PFSK-1 (cell line): ENCODE measurements at regions not wholly inside any gene's neighbourhood (a gene's known extent, or its start where the extent isn't known, plus 50 kb on each side); places are given as distances from the start of the nearest gene placed in this dataset.

Source experiments
- POLR2AphosphoS5 ChIP-seq: IDR thresholded peaks from 2 replicates; pipeline ENCODE4 v1.6.1; 2012; ENCODE audit warnings: low read depth, mild to moderate bottlenecking, control low read depth, low read length, moderate library complexity
- SIN3A ChIP-seq: IDR thresholded peaks from 2 replicates; pipeline ENCODE4 v1.6.1; 2012; ENCODE audit warnings: mild to moderate bottlenecking, low read length, moderate library complexity, borderline replicate concordance; ENCODE audit not compliant: insufficient read depth

DNA sequence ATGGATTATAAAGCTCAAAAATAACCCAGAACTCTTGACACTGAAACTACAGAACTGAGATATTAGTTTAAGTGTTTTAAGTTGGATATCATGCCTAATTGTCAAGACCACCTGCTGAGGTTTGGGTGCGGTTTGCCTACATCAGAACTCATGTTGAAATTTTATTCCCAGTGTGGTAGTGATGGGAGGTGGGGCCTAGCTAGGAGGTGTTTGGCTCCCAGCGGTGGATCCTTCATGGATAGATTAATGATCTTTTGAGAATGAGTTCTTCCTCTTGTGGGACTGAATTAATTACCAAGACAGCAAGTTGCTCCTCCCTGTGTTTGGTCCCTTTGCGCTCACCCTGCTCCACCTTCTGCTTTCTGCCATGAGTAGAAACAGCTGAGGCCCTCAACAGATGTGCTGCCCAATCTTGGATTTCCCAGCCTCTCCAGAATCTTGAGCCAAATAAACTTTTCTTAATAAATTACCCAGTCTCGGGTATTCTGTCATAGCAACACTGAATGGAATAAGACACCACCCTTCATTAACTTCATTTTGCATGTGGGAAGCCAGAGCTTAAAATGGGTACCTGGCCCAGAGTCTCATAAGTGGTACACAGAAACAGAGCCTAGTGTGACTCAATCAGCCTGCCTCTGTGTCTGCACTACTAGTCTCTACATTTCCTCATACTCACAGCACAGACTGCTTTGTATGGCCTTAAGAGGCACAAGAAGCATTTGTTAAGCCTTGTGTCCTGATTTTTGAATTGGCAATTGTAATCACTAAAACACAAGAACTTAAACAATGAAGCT lies 158.4 kb downstream of the IBTK start:
- TF ChIP-seq POLR2AphosphoS5 (no peak), SIN3A (no peak)
